AG09309 (cell line): ENCODE measurements at regions not wholly inside any gene's neighbourhood (a gene's known extent, or its start where the extent isn't known, plus 50 kb on each side); places are given as distances from the start of the nearest gene placed in this dataset.

Source experiments
- DNase-seq: peaks from one replicate; pipeline ENCODE4 v3.0.0-alpha.2; 2010; ENCODE audit warnings: low read depth
- H3K4me3 ChIP-seq: 2 replicates; pipeline ENCODE4 v1.5.1; 2011; ENCODE audit warnings: mild to moderate bottlenecking, low read depth, low read length, moderate library complexity; ENCODE audit not compliant: control insufficient read depth
- TF ChIP-seq, protein P1 (sequence below): IDR thresholded peaks from 2 replicates; pipeline ENCODE4 v1.5.1; 2011; ENCODE audit warnings: mild to moderate bottlenecking, low read depth, low read length, inconsistent platforms; ENCODE audit not compliant: insufficient read depth, control insufficient read depth; ENCODE audit errors: missing control alignments

DNA sequence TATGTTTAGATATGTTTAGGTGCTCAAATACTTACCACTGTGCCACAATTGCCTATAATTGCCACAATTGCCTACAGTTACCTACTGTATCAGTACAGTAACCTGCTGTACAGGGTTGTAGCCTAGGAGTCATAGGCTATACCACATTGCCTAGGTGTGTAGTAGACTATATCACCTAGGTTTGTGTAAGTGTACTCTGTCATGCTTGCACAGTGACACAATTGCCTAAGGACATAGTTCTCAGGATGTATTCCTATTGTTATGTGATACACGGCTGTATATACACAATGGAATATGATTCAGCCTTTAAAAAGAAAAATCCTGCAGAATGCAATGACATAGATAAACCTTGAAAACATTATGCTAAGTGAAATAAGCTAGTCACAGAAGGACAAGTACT is 264.8 kb downstream of the RAP2B start:
- H3K4me3 ChIP-seq = no peak overlapping the region
- TF ChIP-seq, protein P1, sequence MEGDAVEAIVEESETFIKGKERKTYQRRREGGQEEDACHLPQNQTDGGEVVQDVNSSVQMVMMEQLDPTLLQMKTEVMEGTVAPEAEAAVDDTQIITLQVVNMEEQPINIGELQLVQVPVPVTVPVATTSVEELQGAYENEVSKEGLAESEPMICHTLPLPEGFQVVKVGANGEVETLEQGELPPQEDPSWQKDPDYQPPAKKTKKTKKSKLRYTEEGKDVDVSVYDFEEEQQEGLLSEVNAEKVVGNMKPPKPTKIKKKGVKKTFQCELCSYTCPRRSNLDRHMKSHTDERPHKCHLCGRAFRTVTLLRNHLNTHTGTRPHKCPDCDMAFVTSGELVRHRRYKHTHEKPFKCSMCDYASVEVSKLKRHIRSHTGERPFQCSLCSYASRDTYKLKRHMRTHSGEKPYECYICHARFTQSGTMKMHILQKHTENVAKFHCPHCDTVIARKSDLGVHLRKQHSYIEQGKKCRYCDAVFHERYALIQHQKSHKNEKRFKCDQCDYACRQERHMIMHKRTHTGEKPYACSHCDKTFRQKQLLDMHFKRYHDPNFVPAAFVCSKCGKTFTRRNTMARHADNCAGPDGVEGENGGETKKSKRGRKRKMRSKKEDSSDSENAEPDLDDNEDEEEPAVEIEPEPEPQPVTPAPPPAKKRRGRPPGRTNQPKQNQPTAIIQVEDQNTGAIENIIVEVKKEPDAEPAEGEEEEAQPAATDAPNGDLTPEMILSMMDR = no peak
- no peak for DNase-seq

DNA sequence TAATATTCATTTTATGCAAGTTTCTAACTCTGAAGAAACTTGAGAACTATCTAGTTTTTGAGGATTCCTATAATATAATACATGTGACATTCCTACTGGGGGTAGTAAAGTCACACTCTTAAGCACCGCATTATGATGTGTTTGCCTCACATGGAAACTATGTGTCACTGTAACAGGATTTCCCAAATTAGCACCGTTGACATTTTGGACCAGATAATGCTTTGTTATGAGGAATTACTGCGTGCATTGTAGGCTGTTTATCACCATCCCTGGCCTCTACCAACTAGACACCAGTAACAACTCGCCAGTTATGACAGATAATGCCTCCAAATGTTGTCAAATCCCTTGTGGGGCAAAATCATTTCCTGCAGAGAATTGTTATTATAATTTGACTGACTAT is 267.8 kb downstream of the RAP2B start:
- TF ChIP-seq, protein P1 = no peak
- no peak overlapping the region for H3K4me3 ChIP-seq
- DNase-seq = no peak

DNA sequence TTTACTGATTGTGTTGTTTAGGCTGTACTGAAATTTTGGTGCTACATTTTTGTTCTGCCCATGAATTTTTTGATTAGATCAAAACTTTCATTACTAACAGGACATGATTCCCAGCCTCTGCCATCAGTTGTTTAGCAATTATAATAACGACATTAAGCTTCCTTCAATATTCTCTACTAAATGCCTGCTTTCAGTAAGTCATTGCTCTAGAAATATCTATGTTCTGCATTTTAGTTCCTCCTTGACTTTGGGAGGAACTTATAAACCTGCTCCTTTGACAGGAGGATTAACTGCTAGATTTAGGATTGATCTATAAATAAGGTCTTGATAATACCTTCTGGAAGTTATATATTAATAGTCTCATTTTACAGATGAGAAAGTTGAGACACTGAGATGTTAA is 269.1 kb downstream of the RAP2B start:
- H3K4me3 ChIP-seq = no peak overlapping the region
- TF ChIP-seq, protein P1 = no peak
- no peak for DNase-seq

DNA sequence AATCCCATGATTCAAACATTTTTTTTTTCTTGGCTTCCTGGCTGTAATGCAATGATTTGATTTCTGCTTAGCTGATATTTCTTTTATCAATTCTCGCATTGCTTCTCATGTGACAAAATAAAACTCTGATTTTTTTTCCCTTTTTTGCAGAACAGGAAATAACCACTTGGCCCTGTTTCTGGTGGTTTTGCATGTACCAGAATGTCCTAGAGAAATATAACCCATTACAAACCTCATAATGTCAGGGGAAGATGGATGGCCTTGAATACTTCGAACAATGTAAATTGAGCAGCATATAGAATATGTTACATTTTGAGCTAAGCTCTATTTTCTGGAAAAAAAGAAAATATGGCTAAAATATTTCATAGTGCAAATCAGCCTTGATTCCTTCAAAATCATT is 275.6 kb downstream of the RAP2B start:
- no peak overlapping the region for H3K4me3 ChIP-seq
- TF ChIP-seq, protein P1 = no peak
- no peak for DNase-seq

DNA sequence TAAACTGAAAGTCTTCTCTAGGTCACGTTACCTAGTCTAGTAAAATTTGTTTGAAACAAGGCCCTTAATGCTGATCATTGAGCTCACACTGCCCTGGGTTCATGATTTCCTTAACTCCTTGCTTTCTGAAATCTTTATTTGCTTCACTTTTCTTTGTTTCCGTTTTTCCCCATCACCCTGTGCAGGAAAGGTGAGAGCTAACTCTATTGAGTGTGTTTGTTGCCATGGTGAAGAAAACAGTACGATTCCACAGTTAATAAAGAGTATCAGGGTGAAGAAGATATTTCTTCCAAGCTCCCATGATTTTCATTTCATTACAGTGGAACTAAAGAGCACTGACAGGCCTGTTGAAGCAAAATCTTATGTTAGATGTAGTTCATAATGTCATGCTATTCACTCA is 276.2 kb downstream of the RAP2B start:
- DNase-seq = no peak
- TF ChIP-seq, protein P1 = no peak
- no peak overlapping the region for H3K4me3 ChIP-seq

DNA sequence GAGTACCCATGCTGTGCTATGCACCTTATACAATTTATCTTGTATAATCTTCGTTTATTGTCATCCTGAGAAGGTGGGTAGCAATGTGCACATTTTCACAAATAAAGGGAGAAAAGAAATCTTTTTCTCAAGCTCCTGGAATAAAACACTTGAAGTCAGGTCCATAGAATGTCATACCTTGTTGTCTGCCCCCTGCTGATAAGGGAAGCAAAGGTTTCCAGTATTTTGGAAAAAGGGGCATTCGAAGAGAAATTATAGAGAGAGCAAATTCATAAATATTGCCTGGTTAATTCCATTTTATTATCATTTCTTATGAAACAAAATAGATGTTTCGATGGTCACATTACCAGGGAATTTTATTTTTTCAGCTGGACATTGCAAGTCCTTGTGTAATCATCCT is 277.8 kb downstream of the RAP2B start:
- DNase-seq = no peak
- TF ChIP-seq, protein P1 = no peak

DNA sequence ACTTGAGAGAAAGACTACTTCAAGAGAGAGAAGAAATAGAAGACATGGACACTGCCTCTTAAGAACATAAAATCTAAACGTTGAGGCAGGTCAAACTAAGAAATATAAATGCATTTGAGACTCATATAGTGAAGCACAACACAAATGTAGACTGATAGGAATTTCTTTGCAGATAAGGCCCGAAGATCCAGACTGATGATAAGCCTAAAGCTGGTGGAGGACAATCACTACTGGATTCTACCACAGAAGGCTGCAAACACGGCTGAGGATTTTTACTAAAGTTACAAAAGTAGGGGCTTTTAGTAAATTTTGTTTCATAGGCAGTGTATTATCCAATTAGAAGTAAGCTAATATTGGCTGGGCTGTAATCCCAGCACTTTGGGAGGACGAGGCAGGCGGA is 278.3 kb downstream of the RAP2B start:
- no peak for DNase-seq
- TF ChIP-seq, protein P1 = no peak
- H3K4me3 ChIP-seq = no peak overlapping the region

More for the DNA sequence above, 277.8 kb downstream of the RAP2B start:
- H3K4me3 ChIP-seq = no peak overlapping the region
